Ammon's horn (tissue), 1 donor: ENCODE measurements at regions not wholly inside any gene's neighbourhood (a gene's known extent, or its start where the extent isn't known, plus 50 kb on each side); places are given as distances from the start of the nearest gene placed in this dataset.

Experiments
- DNase-seq: peaks from one replicate; pipeline ENCODE4 v3.0.0-alpha.2; 2016; ENCODE audit warnings: low spot score

- DNase-seq = no peak
Observed at GRCh38 chr11:105332171-105332570, 192.6 kb upstream of the CARD18 start.

- DNase-seq = no peak
Observed at GRCh38 chr11:105328061-105328460, 188.5 kb upstream of the CARD18 start.

- DNase-seq = no peak
Observed at GRCh38 chr11:105324156-105324555, 184.6 kb upstream of the CARD18 start.

GRCh38 chr11:105321696-105322095 is 182.1 kb upstream of the CARD18 start:
- no peak for DNase-seq

GRCh38 chr11:105315287-105315686 is 175.7 kb upstream of the CARD18 start:
- DNase-seq = no peak

GRCh38 chr11:105312266-105312665 is 172.7 kb upstream of the CARD18 start:
- DNase-seq = no peak

GRCh38 chr11:105298630-105299029 is 159.1 kb upstream of the CARD18 start:
- DNase-seq = no peak

GRCh38 chr11:105298174-105298573 is 158.6 kb upstream of the CARD18 start:
- DNase-seq = no peak

GRCh38 chr11:105297463-105297862 is 157.9 kb upstream of the CARD18 start:
- DNase-seq = no peak

GRCh38 chr11:105296806-105297205 is 157.2 kb upstream of the CARD18 start:
- DNase-seq = no peak

- no peak for DNase-seq
Observed at GRCh38 chr11:105296386-105296785, 156.8 kb upstream of the CARD18 start.

GRCh38 chr11:105282658-105283057 is 143.1 kb upstream of the CARD18 start:
- DNase-seq = no peak

GRCh38 chr11:105274631-105275030 is 135.1 kb upstream of the CARD18 start:
- DNase-seq = no peak

GRCh38 chr11:105273660-105274280 is 134.2 kb upstream of the CARD18 start:
- DNase-seq = no peak

GRCh38 chr11:105269862-105270261 is 130.3 kb upstream of the CARD18 start:
- no peak for DNase-seq

- DNase-seq = no peak
Observed at GRCh38 chr11:105268404-105269062, 129.0 kb upstream of the CARD18 start.

GRCh38 chr11:105265845-105266244 is 126.3 kb upstream of the CARD18 start:
- no peak for DNase-seq

GRCh38 chr11:105260976-105261375 is 121.4 kb upstream of the CARD18 start:
- no peak for DNase-seq

GRCh38 chr11:105245781-105246315 is 106.3 kb upstream of the CARD18 start:
- DNase-seq = no peak

- DNase-seq = no peak
Observed at GRCh38 chr11:105244160-105244825, 104.7 kb upstream of the CARD18 start.

GRCh38 chr11:105241136-105241535 is 101.6 kb upstream of the CARD18 start:
- DNase-seq = no peak

- DNase-seq = no peak
Observed at GRCh38 chr11:105236664-105237063, 97.1 kb upstream of the CARD18 start.

- no peak for DNase-seq
Observed at GRCh38 chr11:105233285-105233684, 93.7 kb upstream of the CARD18 start.
